ENCODE measurements at regions not wholly inside any gene's neighbourhood (a gene's known extent, or its start where the extent isn't known, plus 50 kb on each side); places are given as distances from the start of the nearest gene placed in this dataset.

DNA sequence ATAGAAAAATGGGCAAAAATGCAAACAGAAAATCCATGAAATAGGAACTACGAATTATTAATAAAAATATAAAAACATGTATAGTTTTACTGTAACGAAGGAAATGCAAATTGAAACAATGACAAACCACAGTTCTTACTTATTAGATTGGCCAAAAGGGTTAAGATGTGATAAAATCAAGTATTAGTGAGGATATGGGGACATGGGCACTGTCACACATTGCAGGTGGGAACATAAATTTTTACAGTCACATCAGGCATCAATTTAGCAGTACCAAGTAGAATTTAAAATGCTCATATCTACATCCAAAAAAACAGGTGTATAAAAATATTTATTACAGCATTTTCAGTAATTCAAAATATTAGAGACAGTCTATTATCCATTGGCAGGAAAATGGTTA is 353.2 kb upstream of the API5 start:
- no peaks in the 10 kb centered on the region for H3K4me1 ChIP-seq
- H3K27me3 ChIP-seq = no peaks in the 10 kb centered on the region
- in situ Hi-C loops (cut with MboI; ENCODE audit: low pct_ligation_motif_present in 1 of 4, low pct_unique_long_range_greater_than_20kb in 1 of 4, low sequenced_read_pairs in 3 of 4) = no loop called here
- H3K36me3 ChIP-seq = no peaks in the 10 kb centered on the region
- WGBS, 2 donors (ENCODE audit: low coverage in 1 of 2) = 53 to 61% methylated on average over 2 of the region's 2 CpGs
- no peak for DNase-seq
- TF ChIP-seq, protein P1, sequence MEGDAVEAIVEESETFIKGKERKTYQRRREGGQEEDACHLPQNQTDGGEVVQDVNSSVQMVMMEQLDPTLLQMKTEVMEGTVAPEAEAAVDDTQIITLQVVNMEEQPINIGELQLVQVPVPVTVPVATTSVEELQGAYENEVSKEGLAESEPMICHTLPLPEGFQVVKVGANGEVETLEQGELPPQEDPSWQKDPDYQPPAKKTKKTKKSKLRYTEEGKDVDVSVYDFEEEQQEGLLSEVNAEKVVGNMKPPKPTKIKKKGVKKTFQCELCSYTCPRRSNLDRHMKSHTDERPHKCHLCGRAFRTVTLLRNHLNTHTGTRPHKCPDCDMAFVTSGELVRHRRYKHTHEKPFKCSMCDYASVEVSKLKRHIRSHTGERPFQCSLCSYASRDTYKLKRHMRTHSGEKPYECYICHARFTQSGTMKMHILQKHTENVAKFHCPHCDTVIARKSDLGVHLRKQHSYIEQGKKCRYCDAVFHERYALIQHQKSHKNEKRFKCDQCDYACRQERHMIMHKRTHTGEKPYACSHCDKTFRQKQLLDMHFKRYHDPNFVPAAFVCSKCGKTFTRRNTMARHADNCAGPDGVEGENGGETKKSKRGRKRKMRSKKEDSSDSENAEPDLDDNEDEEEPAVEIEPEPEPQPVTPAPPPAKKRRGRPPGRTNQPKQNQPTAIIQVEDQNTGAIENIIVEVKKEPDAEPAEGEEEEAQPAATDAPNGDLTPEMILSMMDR (IDR thresholded peaks at IDR 0.05) = no peak
- TF ChIP-seq EP300 (IDR thresholded peaks at IDR 0.05; ENCODE audit: low read depth) (no peak), POLR2A (IDR thresholded peaks at IDR 0.05) (no peak), POLR2AphosphoS5 (IDR thresholded peaks at IDR 0.05) (no peak)
- intact Hi-C loops (cut with DNase I; ENCODE audit: low total_unique reads) = loop anchor here (5.0 kb wide), 1 partner anchor 746 kb away; no protein-coding TSS in a partner anchor
- no peak overlapping the region for H3K27ac ChIP-seq
- H3K4me3 ChIP-seq = no peak overlapping the region
- no peaks in the 10 kb centered on the region for H3K9me3 ChIP-seq

DNA sequence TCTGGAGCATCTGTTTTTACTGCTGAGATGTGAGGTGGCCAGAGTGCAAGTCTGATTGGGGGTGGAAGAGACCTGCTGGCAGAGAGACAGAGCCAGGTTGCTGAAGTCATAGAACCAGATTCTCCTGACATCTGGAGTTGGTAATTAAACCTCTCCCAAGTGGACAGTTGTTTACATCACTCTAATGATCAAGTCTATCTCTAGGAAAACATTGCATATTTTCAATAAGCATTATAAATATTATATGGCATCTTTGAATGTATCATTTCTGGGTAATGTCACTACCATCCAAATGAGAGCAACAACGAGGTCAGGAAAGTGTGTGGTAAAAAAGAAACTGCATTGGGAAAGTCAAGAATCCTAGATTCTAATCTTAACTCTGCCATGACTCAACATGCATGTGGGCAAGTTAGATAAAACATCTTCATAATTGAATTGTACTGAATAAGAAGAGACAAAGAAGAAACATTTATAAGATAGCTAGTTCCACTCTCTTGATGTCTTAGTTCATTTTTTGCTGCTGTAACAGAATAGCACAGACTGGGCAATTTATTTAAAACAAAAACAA is 351.2 kb upstream of the API5 start:
- intact Hi-C loops (cut with DNase I; ENCODE audit: low total_unique reads) (no loop called here), in situ Hi-C loops (cut with MboI; ENCODE audit: low pct_ligation_motif_present in 1 of 4, low pct_unique_long_range_greater_than_20kb in 1 of 4, low sequenced_read_pairs in 3 of 4) (no loop called here)
- H3K36me3 ChIP-seq = no peaks in the 10 kb centered on the region
- no peak overlapping the region for H3K4me3 ChIP-seq
- no peaks in the 10 kb centered on the region for H3K4me1 ChIP-seq
- TF ChIP-seq, protein P1 (IDR thresholded peaks at IDR 0.05) = no peak
- TF ChIP-seq POLR2AphosphoS5 (IDR thresholded peaks at IDR 0.05) = no peak
- TF ChIP-seq POLR2A (IDR thresholded peaks at IDR 0.05) = no peak
- no peak for TF ChIP-seq EP300 (IDR thresholded peaks at IDR 0.05; ENCODE audit: low read depth)
- 28 to 54% methylated on average over 1 of the region's 1 CpG for WGBS, 2 donors (ENCODE audit: low coverage in 1 of 2)
- no peak for DNase-seq
- H3K9me3 ChIP-seq = no peaks in the 10 kb centered on the region
- no peaks in the 10 kb centered on the region for H3K27me3 ChIP-seq
- H3K27ac ChIP-seq = no peak overlapping the region

DNA sequence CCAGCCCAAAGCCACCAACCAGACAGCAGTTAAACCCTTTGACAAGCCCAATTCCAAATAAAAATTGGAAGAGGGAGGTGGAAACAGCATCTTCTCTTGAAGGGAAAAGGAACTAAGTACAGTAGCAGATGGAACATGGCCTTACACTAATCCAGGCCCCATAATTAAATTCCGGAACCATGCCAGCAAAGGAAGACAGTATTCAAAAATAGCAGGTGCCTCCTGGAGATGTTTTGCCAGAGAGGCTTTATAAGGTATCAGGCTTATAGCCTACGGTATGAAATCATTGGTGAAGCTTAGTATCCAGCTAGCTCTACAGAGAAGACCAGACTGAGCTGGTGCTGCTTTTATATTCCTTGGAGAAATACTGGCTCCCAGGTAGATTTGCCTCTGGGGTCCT is 344.1 kb upstream of the API5 start:
- no peaks in the 10 kb centered on the region for H3K9me3 ChIP-seq
- H3K27me3 ChIP-seq = no peaks in the 10 kb centered on the region
- no peak for TF ChIP-seq POLR2AphosphoS5 (IDR thresholded peaks at IDR 0.05)
- TF ChIP-seq, protein P1 (IDR thresholded peaks at IDR 0.05) = no peak
- TF ChIP-seq EP300 (IDR thresholded peaks at IDR 0.05; ENCODE audit: low read depth) = no peak
- TF ChIP-seq POLR2A (IDR thresholded peaks at IDR 0.05) = no peak
- in situ Hi-C loops (cut with MboI; ENCODE audit: low pct_ligation_motif_present in 1 of 4, low pct_unique_long_range_greater_than_20kb in 1 of 4, low sequenced_read_pairs in 3 of 4) = no loop called here
- intact Hi-C loops (cut with DNase I; ENCODE audit: low total_unique reads) = no loop called here
- no peak overlapping the region for H3K4me3 ChIP-seq
- 80 to 93% methylated on average over 2 of the region's 2 CpGs for WGBS, 2 donors (ENCODE audit: low coverage in 1 of 2)
- no peak for DNase-seq
- H3K36me3 ChIP-seq = no peaks in the 10 kb centered on the region
- H3K4me1 ChIP-seq = no peaks in the 10 kb centered on the region
- no peak overlapping the region for H3K27ac ChIP-seq

DNA sequence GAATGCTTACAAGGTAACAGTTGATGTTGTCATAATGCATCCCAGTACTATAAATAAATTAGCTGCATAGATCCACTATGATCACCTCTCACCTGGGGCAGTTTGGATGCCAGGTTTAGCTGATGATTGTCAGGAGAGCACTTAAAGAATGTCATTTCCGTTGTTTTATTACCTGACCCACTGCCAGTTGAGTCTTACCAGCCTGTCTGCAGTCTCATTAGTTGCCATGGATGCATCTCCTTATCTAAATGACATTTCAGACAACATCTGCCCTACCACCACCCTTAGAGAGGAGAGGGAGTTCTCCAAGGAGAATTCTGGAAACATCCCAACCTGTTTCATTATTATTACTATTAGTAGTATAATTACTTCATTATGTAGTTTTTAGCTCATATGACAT is 339.1 kb upstream of the API5 start:
- DNase-seq = no peak

More for the DNA sequence above, 339.1 kb upstream of the API5 start:
- WGBS, 2 donors (ENCODE audit: low coverage in 1 of 2) = 0 to 11% methylated on average over 1 of the region's 1 CpG
- no peaks in the 10 kb centered on the region for H3K4me1 ChIP-seq
- no peak overlapping the region for H3K4me3 ChIP-seq
- no peak for TF ChIP-seq EP300 (IDR thresholded peaks at IDR 0.05; ENCODE audit: low read depth)
- TF ChIP-seq POLR2A (IDR thresholded peaks at IDR 0.05) = no peak
- no peak for TF ChIP-seq POLR2AphosphoS5 (IDR thresholded peaks at IDR 0.05)
- TF ChIP-seq, protein P1 (IDR thresholded peaks at IDR 0.05) = no peak
- no peaks in the 10 kb centered on the region for H3K36me3 ChIP-seq
- no peaks in the 10 kb centered on the region for H3K27me3 ChIP-seq
- intact Hi-C loops (cut with DNase I; ENCODE audit: low total_unique reads) (no loop called here), in situ Hi-C loops (cut with MboI; ENCODE audit: low pct_ligation_motif_present in 1 of 4, low pct_unique_long_range_greater_than_20kb in 1 of 4, low sequenced_read_pairs in 3 of 4) (no loop called here)
- no peaks in the 10 kb centered on the region for H3K9me3 ChIP-seq
- H3K27ac ChIP-seq = no peak overlapping the region

All from transverse colon (tissue), 4 donors.